BJ (cell line): ENCODE measurements at regions not wholly inside any gene's neighbourhood (a gene's known extent, or its start where the extent isn't known, plus 50 kb on each side); places are given as distances from the start of the nearest gene placed in this dataset.

Experiments used
- CTCF ChIA-PET: fragments of 350-600 bp; formaldehyde crosslinking; extraction: SDS; loops from one replicate; lab custom pipeline; 2021; ENCODE audit warnings: antibody characterized with exemption, inconsistent platforms; lab: Yijun Ruan, JAX
- POLR2A ChIA-PET: fragments of 300-600 bp; sonication (Branson Sonifier 250); formaldehyde crosslinking; extraction: SDS; loops from one replicate; lab custom pipeline; 2021; ENCODE audit warnings: antibody characterized with exemption; lab: Charles Lee
- DNase-seq: peaks from one replicate; pipeline ENCODE4 v3.0.0-alpha.2; 2011; ENCODE audit warnings: low read depth
- H3K27me3 ChIP-seq: 2 replicates; pipeline ENCODE4 v1.6.0; 2011; ENCODE audit warnings: low read length; ENCODE audit not compliant: control insufficient read depth, insufficient read depth
- H3K36me3 ChIP-seq: 2 replicates; pipeline ENCODE4 v1.5.1; 2011; ENCODE audit warnings: low read length; ENCODE audit not compliant: control insufficient read depth, insufficient read depth
- H3K4me3 ChIP-seq: 2 replicates; pipeline ENCODE4 v1.5.1; 2011; ENCODE audit warnings: low read depth, mild to moderate bottlenecking, control low read depth, low read length
- TF ChIP-seq, protein P1 (sequence below): IDR thresholded peaks from 2 replicates; pipeline ENCODE4 v1.5.1; 2011; ENCODE audit warnings: low read depth, mild to moderate bottlenecking, control low read depth, inconsistent platforms, low read length, moderate library complexity; ENCODE audit not compliant: insufficient read depth

DNA sequence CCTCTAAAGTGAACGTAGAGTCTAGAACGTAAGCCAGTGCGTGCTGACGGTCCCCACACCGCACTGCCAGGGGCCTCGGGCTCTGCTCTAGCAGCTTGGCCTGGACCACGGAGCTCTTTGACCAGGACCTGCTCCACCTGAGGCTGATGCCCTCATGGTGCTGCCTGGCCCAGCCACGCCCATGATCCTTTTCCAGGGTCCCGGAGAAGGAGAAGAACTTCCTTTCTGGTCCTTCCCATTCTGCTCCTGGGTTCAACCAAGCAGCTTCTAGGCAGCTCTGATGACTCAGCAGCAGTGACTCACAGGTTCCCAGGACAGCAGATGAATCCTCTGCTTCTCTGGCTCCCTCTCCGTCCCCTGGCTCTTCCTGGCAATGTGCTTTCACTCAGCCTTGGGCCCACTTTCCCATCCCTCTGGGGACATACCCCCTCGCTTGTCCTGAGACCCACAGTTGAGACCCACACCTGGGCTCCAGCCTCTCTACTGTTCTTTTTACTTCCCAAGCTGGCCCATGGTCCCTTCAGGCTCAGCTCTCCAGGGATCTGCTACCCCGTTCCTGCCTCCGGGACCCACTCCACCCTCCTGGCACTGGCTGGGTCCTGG, 246.3 kb upstream of the RAB4A start:
- ChIA-PET CTCF (interaction anchor here (0.7 kb wide), 1 partner anchor 134 kb away, joined by 3 read pairs; no protein-coding TSS in a partner anchor), POLR2A (no interaction called here)
- DNase-seq: peak; percentile 28

DNA sequence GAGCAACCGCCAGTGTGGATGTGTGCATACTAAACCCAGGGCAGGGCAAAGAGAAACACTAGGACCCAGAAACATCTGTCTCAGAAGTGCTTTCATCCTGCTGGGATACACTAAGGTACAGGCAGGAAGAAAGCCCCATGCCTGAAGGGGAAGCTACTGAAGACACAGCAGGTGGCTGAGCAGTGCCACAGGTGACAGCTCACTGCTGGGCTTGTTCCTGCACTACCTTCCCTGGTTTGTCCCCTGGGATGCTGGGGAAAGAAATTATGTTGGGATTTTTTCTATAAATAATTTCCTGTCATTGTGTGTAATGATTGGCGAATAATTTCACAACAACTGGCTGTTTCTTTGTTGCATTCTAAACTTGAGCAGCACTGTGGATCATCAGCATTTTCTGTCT, 245.3 kb upstream of the RAB4A start:
- CTCF ChIA-PET: no interaction called here
- POLR2A ChIA-PET: no interaction called here

More for the DNA sequence above, 246.3 kb upstream of the RAB4A start:
- no peak overlapping the region for H3K4me3 ChIP-seq
- no peaks in the 10 kb centered on the region for H3K36me3 ChIP-seq
- H3K27me3 ChIP-seq: peaks cover 3% of the 10 kb centered on the region; the same call in 1 of the 2 replicates
- TF ChIP-seq, protein P1, sequence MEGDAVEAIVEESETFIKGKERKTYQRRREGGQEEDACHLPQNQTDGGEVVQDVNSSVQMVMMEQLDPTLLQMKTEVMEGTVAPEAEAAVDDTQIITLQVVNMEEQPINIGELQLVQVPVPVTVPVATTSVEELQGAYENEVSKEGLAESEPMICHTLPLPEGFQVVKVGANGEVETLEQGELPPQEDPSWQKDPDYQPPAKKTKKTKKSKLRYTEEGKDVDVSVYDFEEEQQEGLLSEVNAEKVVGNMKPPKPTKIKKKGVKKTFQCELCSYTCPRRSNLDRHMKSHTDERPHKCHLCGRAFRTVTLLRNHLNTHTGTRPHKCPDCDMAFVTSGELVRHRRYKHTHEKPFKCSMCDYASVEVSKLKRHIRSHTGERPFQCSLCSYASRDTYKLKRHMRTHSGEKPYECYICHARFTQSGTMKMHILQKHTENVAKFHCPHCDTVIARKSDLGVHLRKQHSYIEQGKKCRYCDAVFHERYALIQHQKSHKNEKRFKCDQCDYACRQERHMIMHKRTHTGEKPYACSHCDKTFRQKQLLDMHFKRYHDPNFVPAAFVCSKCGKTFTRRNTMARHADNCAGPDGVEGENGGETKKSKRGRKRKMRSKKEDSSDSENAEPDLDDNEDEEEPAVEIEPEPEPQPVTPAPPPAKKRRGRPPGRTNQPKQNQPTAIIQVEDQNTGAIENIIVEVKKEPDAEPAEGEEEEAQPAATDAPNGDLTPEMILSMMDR: no peak

DNA sequence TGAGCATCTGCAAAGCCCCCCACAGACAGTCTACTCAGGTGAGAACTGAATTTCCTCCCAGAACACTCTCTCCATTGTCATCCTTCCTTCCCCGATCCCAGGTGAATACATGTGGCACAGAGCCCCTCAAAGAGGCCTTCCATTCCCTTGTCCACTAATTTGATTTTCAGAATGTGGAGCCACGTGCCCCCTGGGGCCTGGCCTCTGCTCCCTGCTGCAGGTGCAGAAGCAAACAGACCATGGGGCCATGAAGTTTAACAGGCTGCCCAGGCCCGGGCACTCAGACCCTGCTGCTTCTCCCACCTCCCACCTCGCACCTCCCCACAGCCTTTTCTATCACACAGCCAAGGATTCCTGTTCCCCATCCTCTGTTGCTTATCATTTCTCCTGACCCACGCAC, 243.8 kb upstream of the RAB4A start:
- POLR2A ChIA-PET: no interaction called here
- TF ChIP-seq, protein P1: no peak
- CTCF ChIA-PET: no interaction called here

More for the DNA sequence above, 245.3 kb upstream of the RAB4A start:
- Histone ChIP-seq H3K36me3 (no peaks in the 10 kb centered on the region), H3K4me3 (no peak overlapping the region), H3K27me3 (no peaks in the 10 kb centered on the region)
- DNase-seq: no peak
- TF ChIP-seq, protein P1: no peak

GRCh38 chr1:229027622-229028182, 243.2 kb upstream of the RAB4A start:
- TF ChIP-seq, protein P1: no peak
- DNase-seq: no peak
- H3K27me3 ChIP-seq: no peaks in the 10 kb centered on the region
- H3K4me3 ChIP-seq: no peak overlapping the region
- H3K36me3 ChIP-seq: no peaks in the 10 kb centered on the region
- CTCF ChIA-PET: no interaction called here
- POLR2A ChIA-PET: no interaction called here

More for the DNA sequence above, 243.8 kb upstream of the RAB4A start:
- Histone ChIP-seq H3K4me3 (no peak overlapping the region), H3K36me3 (no peaks in the 10 kb centered on the region), H3K27me3 (no peaks in the 10 kb centered on the region)
- no peak for DNase-seq

DNA sequence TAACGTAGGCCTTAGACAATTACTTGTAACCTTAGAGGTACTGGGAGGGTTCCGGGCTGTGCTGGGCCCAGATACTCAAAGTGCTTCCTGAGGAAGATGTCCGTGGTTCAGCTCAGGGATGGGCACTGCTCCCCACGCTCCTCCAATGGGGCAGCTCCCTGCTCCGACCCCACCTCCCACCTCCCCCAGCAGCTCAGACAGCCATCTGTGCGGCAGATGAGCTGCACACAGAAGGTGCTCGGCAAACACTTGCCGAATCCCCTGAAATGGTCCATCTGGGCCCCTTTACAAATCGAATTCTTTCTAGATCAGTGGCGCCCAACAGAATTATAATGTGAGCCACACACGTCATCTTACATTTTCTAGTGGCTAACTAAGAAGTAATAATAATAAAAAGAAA, 242.4 kb upstream of the RAB4A start:
- ChIA-PET POLR2A (interaction anchor here (0.5 kb wide), 1 partner anchor 82 kb away, joined by 3 read pairs; no protein-coding TSS in a partner anchor), CTCF (no interaction called here)
- DNase-seq: no peak
- Histone ChIP-seq H3K4me3 (no peak overlapping the region), H3K36me3 (no peaks in the 10 kb centered on the region), H3K27me3 (no peaks in the 10 kb centered on the region)
- TF ChIP-seq, protein P1: no peak
